ENCODE measurements at regions not wholly inside any gene's neighbourhood (a gene's known extent, or its start where the extent isn't known, plus 50 kb on each side); places are given as distances from the start of the nearest gene placed in this dataset.

DNA sequence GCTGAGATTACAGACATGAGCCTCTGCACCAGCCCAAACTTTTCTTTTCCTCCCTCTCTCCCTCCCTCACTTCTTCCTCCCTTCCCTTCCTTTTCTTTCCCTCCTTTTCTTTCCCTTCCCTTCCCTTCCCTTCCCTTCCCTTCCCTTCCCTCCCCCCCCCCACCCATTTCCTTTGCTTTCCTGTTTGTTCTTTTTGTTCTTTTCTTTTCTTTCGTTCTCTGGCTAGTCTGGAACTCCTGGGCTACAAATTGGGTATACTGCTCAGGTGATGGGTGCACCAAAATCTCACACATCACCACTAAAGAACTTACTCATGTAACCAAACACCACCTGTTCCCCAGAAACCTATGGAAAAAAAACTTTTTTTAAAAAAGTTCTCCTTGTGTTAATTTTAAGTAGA lies 174.8 kb upstream of the CHODL start:
- TF ChIP-seq, protein P1, sequence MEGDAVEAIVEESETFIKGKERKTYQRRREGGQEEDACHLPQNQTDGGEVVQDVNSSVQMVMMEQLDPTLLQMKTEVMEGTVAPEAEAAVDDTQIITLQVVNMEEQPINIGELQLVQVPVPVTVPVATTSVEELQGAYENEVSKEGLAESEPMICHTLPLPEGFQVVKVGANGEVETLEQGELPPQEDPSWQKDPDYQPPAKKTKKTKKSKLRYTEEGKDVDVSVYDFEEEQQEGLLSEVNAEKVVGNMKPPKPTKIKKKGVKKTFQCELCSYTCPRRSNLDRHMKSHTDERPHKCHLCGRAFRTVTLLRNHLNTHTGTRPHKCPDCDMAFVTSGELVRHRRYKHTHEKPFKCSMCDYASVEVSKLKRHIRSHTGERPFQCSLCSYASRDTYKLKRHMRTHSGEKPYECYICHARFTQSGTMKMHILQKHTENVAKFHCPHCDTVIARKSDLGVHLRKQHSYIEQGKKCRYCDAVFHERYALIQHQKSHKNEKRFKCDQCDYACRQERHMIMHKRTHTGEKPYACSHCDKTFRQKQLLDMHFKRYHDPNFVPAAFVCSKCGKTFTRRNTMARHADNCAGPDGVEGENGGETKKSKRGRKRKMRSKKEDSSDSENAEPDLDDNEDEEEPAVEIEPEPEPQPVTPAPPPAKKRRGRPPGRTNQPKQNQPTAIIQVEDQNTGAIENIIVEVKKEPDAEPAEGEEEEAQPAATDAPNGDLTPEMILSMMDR (IDR thresholded peaks at IDR 0.05; ENCODE audit: extremely low read depth in 1 of 2, insufficient read depth in 1 of 2, low read depth in 1 of 2, low read length in 2 of 2), result no peak
- TF ChIP-seq POLR2AphosphoS5 (IDR thresholded peaks at IDR 0.05; ENCODE audit: insufficient read depth, low read depth, low read length) (no peak), POLR2A (IDR thresholded peaks at IDR 0.05; ENCODE audit: low read depth, low read length) (no peak), EZH2 (IDR thresholded peaks at IDR 0.05; ENCODE audit: borderline replicate concordance, low read depth, low read length, severe bottlenecking) (no peak), MYC (IDR thresholded peaks at IDR 0.05; ENCODE audit: low read depth, low read length) (no peak), JUN (IDR thresholded peaks at IDR 0.05; ENCODE audit: borderline replicate concordance, insufficient read depth, insufficient read length, low read depth) (no peak), FOS (IDR thresholded peaks at IDR 0.05; ENCODE audit: borderline replicate concordance, insufficient read depth, low read length) (no peak), GATA2 (IDR thresholded peaks at IDR 0.05; ENCODE audit: insufficient read depth, insufficient read length, low read depth, low read length) (no peak)
- TF ChIP-seq, protein P2, sequence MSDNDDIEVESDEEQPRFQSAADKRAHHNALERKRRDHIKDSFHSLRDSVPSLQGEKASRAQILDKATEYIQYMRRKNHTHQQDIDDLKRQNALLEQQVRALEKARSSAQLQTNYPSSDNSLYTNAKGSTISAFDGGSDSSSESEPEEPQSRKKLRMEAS (IDR thresholded peaks at IDR 0.05; ENCODE audit: insufficient read depth, insufficient read length), result no peak

Data from endothelial cell of umbilical vein (primary cell).